ENCODE measurements at regions not wholly inside any gene's neighbourhood (a gene's known extent, or its start where the extent isn't known, plus 50 kb on each side); places are given as distances from the start of the nearest gene placed in this dataset.
A peak's percentile ranks its signal among the peaks of the same experiment; 100 is the strongest.

DNA sequence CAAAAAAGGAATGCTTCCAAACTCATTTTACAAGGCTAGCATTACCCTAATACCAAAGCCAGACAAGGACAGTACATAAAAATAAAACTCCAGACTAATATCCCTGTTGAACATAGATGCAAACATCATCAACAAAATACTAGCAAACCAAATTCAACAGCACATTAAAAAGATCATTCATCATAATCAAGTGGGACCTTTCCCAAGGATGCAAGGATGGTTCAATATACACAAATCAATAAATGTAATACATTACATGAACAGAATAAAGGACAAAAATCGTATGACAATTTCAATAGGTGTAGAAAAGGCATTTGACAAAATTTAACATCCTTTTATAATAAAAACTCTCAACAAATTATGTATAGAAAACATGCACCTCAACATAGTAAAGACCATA lies 66.6 kb upstream of the CNR1 start:
- Histone ChIP-seq H3K4me1 (no peaks in the 10 kb centered on the region), H3K4me3 (no peak overlapping the region), H3K9me3 (peaks cover 0 to 31% of the 10 kb centered on the region in 2 donors), H3K36me3 (no peaks in the 10 kb centered on the region), H3K27ac (no peak overlapping the region), H3K27me3 (no peaks in the 10 kb centered on the region)
- intact Hi-C loops (cut with DNase I) = no loop called here
- TF ChIP-seq CTCF (IDR thresholded peaks at IDR 0.05) = no peak
- no peak for DNase-seq
- no peak for ATAC-seq

- Histone ChIP-seq H3K27ac (no peak overlapping the region), H3K9me3 (peaks cover under 1 to 4% of the 10 kb centered on the region in 2 donors), H3K36me3 (no peaks in the 10 kb centered on the region), H3K27me3 (no peaks in the 10 kb centered on the region), H3K4me1 (no peaks in the 10 kb centered on the region), H3K4me3 (no peak overlapping the region)
- no peak for ATAC-seq
- DNase-seq = no peak
- intact Hi-C loops (cut with DNase I) = no loop called here
- no peak for TF ChIP-seq CTCF (IDR thresholded peaks at IDR 0.05)
These were observed 57.2 kb upstream of the CNR1 start for GRCh38 chr6:88223298-88223697.

DNA sequence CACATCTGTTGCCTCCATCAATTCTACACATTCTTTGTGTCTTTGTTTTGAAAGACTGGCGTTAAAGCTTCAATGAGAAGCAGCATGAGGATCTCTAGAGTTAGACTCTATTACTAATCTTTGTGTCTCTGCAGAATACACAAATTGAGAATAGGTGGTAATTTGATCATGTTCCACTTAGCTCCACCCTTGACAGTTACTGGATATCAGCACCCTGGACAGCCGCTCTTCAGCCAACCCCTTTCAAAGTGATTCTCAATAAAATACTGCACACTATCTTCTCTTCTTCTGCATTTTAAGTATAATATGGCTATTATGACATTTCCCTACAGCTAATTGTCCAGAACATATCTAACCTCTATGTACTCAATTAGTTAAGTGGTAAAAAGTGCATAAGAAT lies 54.3 kb upstream of the CNR1 start:
- H3K4me1 ChIP-seq = no peaks in the 10 kb centered on the region
- no peaks in the 10 kb centered on the region for H3K9me3 ChIP-seq
- no peak overlapping the region for H3K27ac ChIP-seq
- DNase-seq (peak in 1 of 4 donors; percentile 4), ATAC-seq (no peak)
- intact Hi-C loops (cut with DNase I) = no loop called here
- no peak for TF ChIP-seq CTCF (IDR thresholded peaks at IDR 0.05)
- H3K4me3 ChIP-seq = no peak overlapping the region
- H3K27me3 ChIP-seq = no peaks in the 10 kb centered on the region
- H3K36me3 ChIP-seq = no peaks in the 10 kb centered on the region

GRCh38 chr6:88216182-88216581 lies 50.0 kb upstream of the CNR1 start:
- DNase-seq (no peak), ATAC-seq (no peak)
- intact Hi-C loops (cut with DNase I) = no loop called here
- Histone ChIP-seq H3K27ac (no peak overlapping the region), H3K4me3 (no peak overlapping the region), H3K4me1 (no peaks in the 10 kb centered on the region), H3K36me3 (no peaks in the 10 kb centered on the region), H3K27me3 (no peaks in the 10 kb centered on the region), H3K9me3 (no peaks in the 10 kb centered on the region)
- TF ChIP-seq CTCF (IDR thresholded peaks at IDR 0.05) = no peak

Measured in left lung (tissue), 4 donors.